ENCODE measurements at regions not wholly inside any gene's neighbourhood (a gene's known extent, or its start where the extent isn't known, plus 50 kb on each side); places are given as distances from the start of the nearest gene placed in this dataset.

DNA sequence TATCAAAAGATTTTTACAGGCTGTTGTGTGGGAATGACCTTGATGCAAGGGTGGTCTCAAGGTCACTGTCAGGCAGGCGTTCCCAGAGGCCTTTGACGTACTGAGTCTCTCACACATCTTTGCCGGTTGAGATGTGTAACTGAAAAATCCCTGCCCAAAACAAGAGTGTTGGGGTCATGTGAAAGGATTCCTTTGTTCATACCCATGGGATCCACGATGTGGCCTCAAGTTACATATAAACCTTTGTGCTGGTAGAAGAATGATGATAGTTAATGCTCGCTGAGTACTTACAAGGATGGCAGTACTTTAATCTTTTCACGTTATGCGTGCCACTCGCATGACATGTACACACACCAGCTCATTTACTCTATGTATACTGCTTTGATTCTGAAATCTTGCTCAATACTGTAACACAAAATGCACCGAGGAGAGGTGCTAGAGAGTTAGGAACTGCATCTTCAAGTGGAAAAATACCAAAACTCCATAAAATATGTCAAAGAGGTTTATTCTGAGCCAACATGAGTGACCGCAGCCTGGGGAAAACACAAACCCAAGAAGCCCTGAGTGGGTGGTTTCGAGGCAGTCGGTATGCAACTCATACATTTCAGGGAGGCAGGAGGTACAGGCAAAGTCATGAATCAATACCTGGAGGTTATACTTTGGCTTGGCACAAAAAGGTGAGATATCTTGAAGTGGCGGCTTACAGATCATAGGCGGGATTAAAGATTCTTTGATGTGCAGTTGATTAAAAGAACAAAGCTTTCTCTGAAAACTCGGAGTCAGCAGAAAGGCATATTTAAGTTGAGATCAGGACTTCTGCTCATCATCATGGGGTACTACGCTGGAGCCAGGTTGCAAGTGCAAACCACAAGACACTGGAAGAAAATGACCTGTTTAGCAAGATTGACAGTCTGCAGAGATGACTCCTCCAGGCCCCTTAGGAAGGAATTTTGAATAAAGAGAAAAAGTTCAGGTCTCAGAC is 87.4 kb upstream of the ARHGEF7 start:
- TF ChIP-seq ZFX (IDR thresholded peaks at IDR 0.05) = no peak
- TF ChIP-seq, protein P1, sequence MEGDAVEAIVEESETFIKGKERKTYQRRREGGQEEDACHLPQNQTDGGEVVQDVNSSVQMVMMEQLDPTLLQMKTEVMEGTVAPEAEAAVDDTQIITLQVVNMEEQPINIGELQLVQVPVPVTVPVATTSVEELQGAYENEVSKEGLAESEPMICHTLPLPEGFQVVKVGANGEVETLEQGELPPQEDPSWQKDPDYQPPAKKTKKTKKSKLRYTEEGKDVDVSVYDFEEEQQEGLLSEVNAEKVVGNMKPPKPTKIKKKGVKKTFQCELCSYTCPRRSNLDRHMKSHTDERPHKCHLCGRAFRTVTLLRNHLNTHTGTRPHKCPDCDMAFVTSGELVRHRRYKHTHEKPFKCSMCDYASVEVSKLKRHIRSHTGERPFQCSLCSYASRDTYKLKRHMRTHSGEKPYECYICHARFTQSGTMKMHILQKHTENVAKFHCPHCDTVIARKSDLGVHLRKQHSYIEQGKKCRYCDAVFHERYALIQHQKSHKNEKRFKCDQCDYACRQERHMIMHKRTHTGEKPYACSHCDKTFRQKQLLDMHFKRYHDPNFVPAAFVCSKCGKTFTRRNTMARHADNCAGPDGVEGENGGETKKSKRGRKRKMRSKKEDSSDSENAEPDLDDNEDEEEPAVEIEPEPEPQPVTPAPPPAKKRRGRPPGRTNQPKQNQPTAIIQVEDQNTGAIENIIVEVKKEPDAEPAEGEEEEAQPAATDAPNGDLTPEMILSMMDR (conservative IDR thresholded peaks at IDR 0.05) = no peak
- no peak overlapping the region for H3K27ac ChIP-seq

DNA sequence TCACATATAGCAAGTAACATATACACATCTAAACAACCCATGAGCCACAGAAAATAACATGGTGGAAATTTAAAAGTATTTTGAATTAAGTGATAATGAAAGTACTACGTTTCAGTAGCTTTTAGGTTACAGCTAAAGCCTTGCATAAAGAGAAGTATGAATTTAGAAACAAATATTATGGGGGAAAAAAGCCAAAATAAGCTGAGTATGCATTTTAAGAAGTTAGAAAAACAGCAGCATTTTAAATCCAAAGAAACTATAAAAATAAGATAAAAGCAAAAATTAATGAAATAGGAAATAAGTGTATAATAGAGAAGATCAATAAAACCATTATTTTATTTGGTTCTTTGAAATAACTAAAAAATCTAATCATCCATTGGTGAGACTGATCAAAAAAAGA is 89.8 kb upstream of the ARHGEF7 start:
- TF ChIP-seq, protein P1 (conservative IDR thresholded peaks at IDR 0.05) = no peak
- TF ChIP-seq ZFX (IDR thresholded peaks at IDR 0.05) = no peak
- no peak overlapping the region for H3K27ac ChIP-seq

DNA sequence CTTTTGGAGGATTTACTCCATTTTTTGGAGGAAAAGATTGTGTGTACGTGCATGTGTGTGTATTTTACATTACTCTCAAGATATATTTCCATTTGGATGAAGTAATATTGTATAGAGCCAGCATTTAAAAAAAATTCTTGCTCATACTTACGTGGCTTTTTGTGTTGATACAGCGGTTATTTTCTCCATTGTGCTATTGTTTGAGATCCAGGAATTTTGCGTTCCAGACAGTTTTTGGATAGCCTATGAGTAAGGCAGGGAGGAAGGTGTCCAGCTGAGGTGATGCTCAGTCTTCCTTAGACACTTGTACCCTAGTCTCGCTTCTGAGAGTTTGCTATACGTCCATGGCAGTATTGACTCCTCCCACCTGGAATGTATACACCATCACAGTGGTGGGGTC is 92.2 kb upstream of the ARHGEF7 start:
- H3K27ac ChIP-seq = no peak overlapping the region
- no peak for TF ChIP-seq ZFX (IDR thresholded peaks at IDR 0.05)
- TF ChIP-seq, protein P1 (conservative IDR thresholded peaks at IDR 0.05) = no peak

GRCh38 chr13:111022241-111022640 is 92.9 kb upstream of the ARHGEF7 start:
- H3K27ac ChIP-seq = no peak overlapping the region
- TF ChIP-seq ZFX (IDR thresholded peaks at IDR 0.05) = no peak
- TF ChIP-seq, protein P1 (conservative IDR thresholded peaks at IDR 0.05) = no peak

- no peak for TF ChIP-seq ZFX (IDR thresholded peaks at IDR 0.05)
- TF ChIP-seq, protein P1 (conservative IDR thresholded peaks at IDR 0.05) = no peak
- no peak overlapping the region for H3K27ac ChIP-seq
These were observed 93.8 kb upstream of the ARHGEF7 start for GRCh38 chr13:111021270-111021669.

GRCh38 chr13:111020546-111020945 is 94.6 kb upstream of the ARHGEF7 start:
- H3K27ac ChIP-seq = no peak overlapping the region
- TF ChIP-seq, protein P1 (conservative IDR thresholded peaks at IDR 0.05) = no peak
- no peak for TF ChIP-seq ZFX (IDR thresholded peaks at IDR 0.05)

DNA sequence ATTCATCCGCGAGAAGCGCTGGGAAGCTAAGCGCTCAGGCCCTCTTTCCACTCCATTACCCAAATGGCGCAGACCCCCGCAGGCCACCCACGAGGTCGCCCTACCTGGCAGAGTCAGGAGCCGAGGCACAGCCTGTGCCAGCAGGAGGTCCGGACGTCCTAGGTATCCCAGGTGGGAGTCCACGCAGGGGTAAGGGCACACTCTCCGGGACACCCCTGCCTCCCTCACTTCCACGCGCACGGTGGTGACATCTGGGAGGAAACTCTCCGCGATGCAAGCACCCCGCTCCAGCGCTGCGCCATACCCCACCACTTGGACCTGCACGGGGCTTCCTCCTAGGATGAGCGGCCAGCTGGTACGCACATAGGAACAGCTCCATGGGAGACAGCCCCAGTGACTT is 95.1 kb upstream of the ARHGEF7 start:
- no peak overlapping the region for H3K27ac ChIP-seq
- TF ChIP-seq, protein P1 (conservative IDR thresholded peaks at IDR 0.05) = no peak
- no peak for TF ChIP-seq ZFX (IDR thresholded peaks at IDR 0.05)

Data from C4-2B (cell line).